ENCODE measurements at regions not wholly inside any gene's neighbourhood (a gene's known extent, or its start where the extent isn't known, plus 50 kb on each side); places are given as distances from the start of the nearest gene placed in this dataset.

DNA sequence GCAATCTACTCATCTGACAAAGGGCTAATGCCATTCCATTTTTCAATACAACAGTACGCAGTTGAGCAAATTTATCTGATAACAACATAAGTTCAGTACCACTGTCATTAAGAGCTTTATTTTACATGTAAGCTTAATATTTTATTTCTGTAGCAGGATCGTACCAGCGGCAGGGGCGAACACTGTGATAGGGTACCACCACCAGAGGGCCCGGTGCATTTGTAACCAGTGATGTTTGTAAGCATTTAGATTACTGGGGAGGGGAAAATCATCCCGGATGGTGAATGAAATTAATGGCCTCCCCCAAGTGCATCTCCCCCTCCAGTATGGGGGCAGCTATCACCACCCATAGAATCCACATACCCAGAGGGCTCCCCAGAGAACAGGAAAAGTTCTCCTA lies 179.0 kb downstream of the ADGRA3 start:
- no peaks in the 10 kb centered on the region for H3K27me3 ChIP-seq (replicated peaks)
- TF ChIP-seq, protein P1, sequence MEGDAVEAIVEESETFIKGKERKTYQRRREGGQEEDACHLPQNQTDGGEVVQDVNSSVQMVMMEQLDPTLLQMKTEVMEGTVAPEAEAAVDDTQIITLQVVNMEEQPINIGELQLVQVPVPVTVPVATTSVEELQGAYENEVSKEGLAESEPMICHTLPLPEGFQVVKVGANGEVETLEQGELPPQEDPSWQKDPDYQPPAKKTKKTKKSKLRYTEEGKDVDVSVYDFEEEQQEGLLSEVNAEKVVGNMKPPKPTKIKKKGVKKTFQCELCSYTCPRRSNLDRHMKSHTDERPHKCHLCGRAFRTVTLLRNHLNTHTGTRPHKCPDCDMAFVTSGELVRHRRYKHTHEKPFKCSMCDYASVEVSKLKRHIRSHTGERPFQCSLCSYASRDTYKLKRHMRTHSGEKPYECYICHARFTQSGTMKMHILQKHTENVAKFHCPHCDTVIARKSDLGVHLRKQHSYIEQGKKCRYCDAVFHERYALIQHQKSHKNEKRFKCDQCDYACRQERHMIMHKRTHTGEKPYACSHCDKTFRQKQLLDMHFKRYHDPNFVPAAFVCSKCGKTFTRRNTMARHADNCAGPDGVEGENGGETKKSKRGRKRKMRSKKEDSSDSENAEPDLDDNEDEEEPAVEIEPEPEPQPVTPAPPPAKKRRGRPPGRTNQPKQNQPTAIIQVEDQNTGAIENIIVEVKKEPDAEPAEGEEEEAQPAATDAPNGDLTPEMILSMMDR (IDR thresholded peaks at IDR 0.05; ENCODE audit: low read depth, low read length, missing control alignments) = no peak
- in situ Hi-C loops (cut with HindIII; ENCODE audit: low pct_ligation_motif_present, low sequenced_read_pairs) = no loop called here
- DNase-seq = no peak
- H3K27ac ChIP-seq = no peak overlapping the region
- H3K36me3 ChIP-seq (replicated peaks) = no peaks in the 10 kb centered on the region
- no peak overlapping the region for H3K4me3 ChIP-seq (ENCODE audit: low read depth, low read length)

DNA sequence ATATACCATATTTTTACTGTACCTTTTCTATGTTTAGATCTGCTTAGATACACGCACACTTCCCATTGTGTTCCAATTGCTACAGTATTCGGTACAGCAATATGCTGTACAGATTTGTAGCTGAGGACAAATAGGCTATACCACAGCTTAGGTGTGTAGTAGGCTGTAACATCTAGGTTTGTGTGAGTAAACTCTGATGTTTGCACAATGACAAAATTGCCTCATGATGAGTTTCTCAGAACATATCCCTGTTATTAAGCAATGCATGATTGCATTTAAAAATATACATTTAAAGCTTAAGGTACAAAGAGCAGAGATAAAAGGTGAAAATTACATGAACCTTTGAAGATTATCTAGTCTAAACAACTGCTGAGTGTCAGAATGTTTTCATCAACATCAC lies 181.7 kb downstream of the ADGRA3 start:
- in situ Hi-C loops (cut with HindIII; ENCODE audit: low pct_ligation_motif_present, low sequenced_read_pairs) = no loop called here
- Histone ChIP-seq H3K27me3 (replicated peaks) (no peaks in the 10 kb centered on the region), H3K27ac (no peak overlapping the region), H3K36me3 (replicated peaks) (no peaks in the 10 kb centered on the region), H3K4me3 (ENCODE audit: low read depth, low read length) (no peak overlapping the region)
- no peak for DNase-seq
- TF ChIP-seq, protein P1 (IDR thresholded peaks at IDR 0.05; ENCODE audit: low read depth, low read length, missing control alignments) = no peak

DNA sequence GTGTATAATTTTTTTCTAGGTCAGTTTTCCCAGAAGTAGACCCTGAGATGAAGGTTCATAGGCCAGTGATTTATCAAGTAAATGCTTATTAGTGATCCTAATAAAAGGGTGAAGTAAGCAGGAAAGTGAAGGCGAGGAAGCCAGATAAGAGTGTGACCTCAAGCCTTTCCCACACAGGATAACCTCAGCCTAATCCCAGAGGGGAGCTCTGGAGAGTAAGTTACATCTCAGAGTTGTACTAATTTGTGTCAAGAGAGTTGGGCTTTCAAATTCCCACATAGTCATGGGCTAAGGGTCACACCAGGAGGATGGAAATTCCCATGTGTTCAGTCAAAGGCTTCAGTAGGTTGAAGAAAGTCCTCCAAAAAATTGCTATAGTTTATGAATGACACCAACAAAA lies 191.4 kb downstream of the ADGRA3 start:
- in situ Hi-C loops (cut with HindIII; ENCODE audit: low pct_ligation_motif_present, low sequenced_read_pairs) = no loop called here
- TF ChIP-seq, protein P1 (IDR thresholded peaks at IDR 0.05; ENCODE audit: low read depth, low read length, missing control alignments) = no peak

DNA sequence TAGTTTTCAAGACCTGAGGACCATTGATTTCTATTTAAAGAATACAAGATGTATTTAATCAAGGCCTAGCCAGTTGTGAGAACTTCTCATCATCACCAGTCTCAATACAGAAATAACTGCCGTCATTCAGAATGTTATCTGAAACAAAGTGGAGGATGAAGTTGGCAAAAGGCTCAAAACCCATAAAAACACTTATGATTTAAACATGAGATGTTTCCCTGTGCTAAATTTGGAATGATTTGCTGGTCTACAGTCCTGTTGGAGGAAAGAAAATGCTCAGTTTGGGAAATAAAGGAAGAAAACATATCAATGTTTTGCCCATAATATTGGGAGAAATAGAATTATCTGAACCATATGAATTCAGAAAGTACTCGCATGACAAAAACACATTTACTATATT lies 192.2 kb downstream of the ADGRA3 start:
- Histone ChIP-seq H3K27me3 (replicated peaks) (no peaks in the 10 kb centered on the region), H3K27ac (no peak overlapping the region), H3K36me3 (replicated peaks) (no peaks in the 10 kb centered on the region), H3K4me3 (ENCODE audit: low read depth, low read length) (no peak overlapping the region)
- in situ Hi-C loops (cut with HindIII; ENCODE audit: low pct_ligation_motif_present, low sequenced_read_pairs) = no loop called here
- no peak for DNase-seq
- TF ChIP-seq, protein P1 (IDR thresholded peaks at IDR 0.05; ENCODE audit: low read depth, low read length, missing control alignments) = no peak

More for the DNA sequence above, 191.4 kb downstream of the ADGRA3 start:
- no peaks in the 10 kb centered on the region for H3K27me3 ChIP-seq (replicated peaks)
- no peak for DNase-seq
- no peak overlapping the region for H3K4me3 ChIP-seq (ENCODE audit: low read depth, low read length)
- no peaks in the 10 kb centered on the region for H3K36me3 ChIP-seq (replicated peaks)
- H3K27ac ChIP-seq = no peak overlapping the region

DNA sequence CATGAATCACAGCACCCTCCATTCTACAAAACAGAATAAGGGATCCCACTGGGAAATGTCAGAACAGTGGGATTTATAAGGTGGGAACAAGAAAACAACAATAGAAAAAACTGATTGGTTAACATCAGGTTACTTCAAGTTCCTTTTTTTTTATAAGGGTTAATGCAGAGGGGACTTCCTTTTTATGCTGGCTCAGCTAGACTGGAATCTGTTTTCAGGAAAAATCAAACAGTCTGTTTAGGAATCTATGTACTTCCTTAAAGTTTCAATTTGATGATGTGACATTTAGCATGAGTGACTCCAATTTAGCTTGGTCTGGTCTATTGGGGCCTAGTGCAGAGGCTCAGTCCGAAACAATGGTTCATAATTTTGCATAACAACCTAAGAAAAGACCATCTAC lies 192.9 kb downstream of the ADGRA3 start:
- H3K27me3 ChIP-seq (replicated peaks) = no peaks in the 10 kb centered on the region
- TF ChIP-seq, protein P1 (IDR thresholded peaks at IDR 0.05; ENCODE audit: low read depth, low read length, missing control alignments) = no peak
- H3K27ac ChIP-seq = no peak overlapping the region
- in situ Hi-C loops (cut with HindIII; ENCODE audit: low pct_ligation_motif_present, low sequenced_read_pairs) = no loop called here
- H3K36me3 ChIP-seq (replicated peaks) = no peaks in the 10 kb centered on the region
- no peak overlapping the region for H3K4me3 ChIP-seq (ENCODE audit: low read depth, low read length)
- no peak for DNase-seq

DNA sequence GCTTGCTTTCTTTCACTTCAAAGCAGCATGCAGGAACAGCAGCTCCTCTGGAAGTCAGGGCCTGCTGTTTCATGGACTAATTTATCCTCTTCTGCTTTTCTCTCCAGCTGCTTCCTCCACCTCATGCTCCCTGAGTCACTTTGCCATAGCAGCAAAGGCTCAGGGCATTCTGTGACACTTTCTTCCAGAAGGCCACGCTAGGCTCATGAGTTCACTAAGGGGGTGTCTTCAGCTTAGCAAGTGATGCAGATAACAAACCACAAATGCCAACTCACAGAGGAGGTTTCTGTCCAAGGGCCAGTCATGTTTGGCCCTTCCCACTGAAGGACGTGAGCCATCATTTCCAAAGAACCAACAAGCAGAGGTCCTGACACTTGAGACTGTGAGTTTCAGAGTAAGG lies 200.2 kb downstream of the ADGRA3 start:
- Histone ChIP-seq H3K36me3 (replicated peaks) (no peaks in the 10 kb centered on the region), H3K4me3 (ENCODE audit: low read depth, low read length) (no peak overlapping the region), H3K27ac (no peak overlapping the region), H3K27me3 (replicated peaks) (no peaks in the 10 kb centered on the region)
- in situ Hi-C loops (cut with HindIII; ENCODE audit: low pct_ligation_motif_present, low sequenced_read_pairs) = no loop called here
- DNase-seq = no peak
- TF ChIP-seq, protein P1 (IDR thresholded peaks at IDR 0.05; ENCODE audit: low read depth, low read length, missing control alignments) = no peak

Data from brain microvascular endothelial cell (primary cell).